ENCODE measurements at regions not wholly inside any gene's neighbourhood (a gene's known extent, or its start where the extent isn't known, plus 50 kb on each side); places are given as distances from the start of the nearest gene placed in this dataset.

GRCh38 chr2:144249035-144249637 lies 270.8 kb downstream of the ZEB2 start:
- Histone ChIP-seq H3K27me3 (ENCODE audit: insufficient read depth, low read depth, severe bottlenecking) (no peaks in the 10 kb centered on the region), H3K4me3 (ENCODE audit: low read depth, low read length) (no peak overlapping the region), H3K36me3 (no peaks in the 10 kb centered on the region), H3K27ac (no peak overlapping the region), H3K9me3 (ENCODE audit: severe bottlenecking) (peaks cover 6% of the 10 kb centered on the region)
- no peak for DNase-seq
- no peak for TF ChIP-seq CTCF (IDR thresholded peaks at IDR 0.05; ENCODE audit: low read depth, low read length)

DNA sequence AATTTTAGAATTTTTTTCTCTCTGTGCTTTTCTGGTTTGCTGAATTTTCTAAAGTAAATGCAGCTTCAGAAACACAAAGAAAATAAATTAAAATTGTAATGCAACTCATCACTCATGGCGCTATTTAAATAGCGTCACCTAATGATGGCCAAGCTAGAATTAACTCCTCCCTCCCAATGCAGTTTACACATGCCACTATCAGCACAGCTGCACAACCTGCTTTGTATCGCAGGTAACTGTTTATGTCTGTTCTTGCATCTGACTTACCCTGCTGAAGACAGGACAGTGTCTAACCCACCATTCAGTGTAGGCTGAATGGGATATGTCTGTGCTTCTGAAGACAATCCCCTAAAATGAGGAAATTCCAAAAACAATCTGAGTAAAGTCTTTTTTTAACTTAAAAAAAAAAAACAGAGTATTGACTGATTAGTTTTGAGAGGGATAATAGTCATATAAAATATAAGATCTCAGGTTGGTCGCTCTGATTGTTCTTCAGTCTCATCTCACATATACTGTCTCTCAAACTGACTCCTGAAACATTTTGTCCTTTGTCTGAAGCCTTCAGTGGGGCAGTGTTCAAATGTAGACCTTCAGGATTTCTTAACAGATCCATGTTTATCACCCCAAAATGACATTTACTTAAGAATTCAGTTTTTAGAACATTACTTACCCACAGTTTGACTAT lies 271.4 kb downstream of the ZEB2 start:
- no peak overlapping the region for H3K4me3 ChIP-seq (ENCODE audit: low read depth, low read length)
- TF ChIP-seq CTCF (IDR thresholded peaks at IDR 0.05; ENCODE audit: low read depth, low read length) = no peak
- no peak for DNase-seq
- H3K36me3 ChIP-seq = no peaks in the 10 kb centered on the region
- H3K27ac ChIP-seq = no peak overlapping the region
- no peaks in the 10 kb centered on the region for H3K27me3 ChIP-seq (ENCODE audit: insufficient read depth, low read depth, severe bottlenecking)
- H3K9me3 ChIP-seq (ENCODE audit: severe bottlenecking) = peaks cover 6% of the 10 kb centered on the region

GRCh38 chr2:144244938-144245337 lies 275.0 kb downstream of the ZEB2 start:
- H3K27me3 ChIP-seq (ENCODE audit: insufficient read depth, low read depth, severe bottlenecking) = no peaks in the 10 kb centered on the region
- no peak overlapping the region for H3K27ac ChIP-seq
- H3K36me3 ChIP-seq = no peaks in the 10 kb centered on the region
- TF ChIP-seq CTCF (IDR thresholded peaks at IDR 0.05; ENCODE audit: low read depth, low read length) = no peak
- H3K9me3 ChIP-seq (ENCODE audit: severe bottlenecking) = no peaks in the 10 kb centered on the region
- H3K4me3 ChIP-seq (ENCODE audit: low read depth, low read length) = no peak overlapping the region
- DNase-seq = no peak

- H3K36me3 ChIP-seq = no peaks in the 10 kb centered on the region
- no peaks in the 10 kb centered on the region for H3K27me3 ChIP-seq (ENCODE audit: insufficient read depth, low read depth, severe bottlenecking)
- H3K9me3 ChIP-seq (ENCODE audit: severe bottlenecking) = no peaks in the 10 kb centered on the region
- H3K27ac ChIP-seq = no peak overlapping the region
- no peak overlapping the region for H3K4me3 ChIP-seq (ENCODE audit: low read depth, low read length)
- no peak for TF ChIP-seq CTCF (IDR thresholded peaks at IDR 0.05; ENCODE audit: low read depth, low read length)
- no peak for DNase-seq
Measured at GRCh38 chr2:144242311-144242710, 277.6 kb downstream of the ZEB2 start.

- Histone ChIP-seq H3K36me3 (no peaks in the 10 kb centered on the region), H3K27me3 (ENCODE audit: insufficient read depth, low read depth, severe bottlenecking) (no peaks in the 10 kb centered on the region), H3K9me3 (ENCODE audit: severe bottlenecking) (no peaks in the 10 kb centered on the region), H3K27ac (no peak overlapping the region), H3K4me3 (ENCODE audit: low read depth, low read length) (no peak overlapping the region)
- DNase-seq = no peak
- no peak for TF ChIP-seq CTCF (IDR thresholded peaks at IDR 0.05; ENCODE audit: low read depth, low read length)
Measured at GRCh38 chr2:144241801-144242200, 278.1 kb downstream of the ZEB2 start.

Data from WERI-Rb-1 (cell line).